ENCODE measurements at regions not wholly inside any gene's neighbourhood (a gene's known extent, or its start where the extent isn't known, plus 50 kb on each side); places are given as distances from the start of the nearest gene placed in this dataset.

DNA sequence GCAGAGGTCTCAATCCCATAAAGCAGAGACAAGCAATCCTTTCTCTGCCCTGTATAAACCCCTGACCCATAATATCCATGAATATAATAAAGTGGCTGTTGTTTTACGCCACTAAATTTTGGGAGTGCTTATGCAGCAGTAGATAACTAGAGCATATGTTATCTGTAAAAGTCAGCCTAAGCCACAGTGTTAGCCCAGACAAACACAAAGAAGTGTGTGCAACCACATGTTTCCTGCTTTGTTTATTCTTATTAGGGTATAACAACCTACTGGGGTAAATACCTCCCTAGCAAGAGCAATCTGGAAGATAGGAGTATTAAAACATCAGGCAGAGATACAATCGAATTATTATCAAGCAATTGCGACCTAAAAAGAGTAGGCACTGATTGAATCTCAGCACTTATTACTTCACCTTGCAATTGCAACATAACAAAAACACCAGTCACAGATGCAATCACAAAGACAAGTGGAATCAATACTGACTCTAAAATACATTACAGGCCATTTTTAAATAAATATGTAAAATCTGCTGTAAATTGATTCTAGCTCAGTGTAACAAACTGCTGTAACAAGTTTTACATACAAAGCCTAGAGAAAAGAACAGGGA is 94.6 kb upstream of the UBE2E2 start:
- ChIA-PET POLR2A (no interaction called here), CTCF (no interaction called here)
- TF ChIP-seq, protein P1, sequence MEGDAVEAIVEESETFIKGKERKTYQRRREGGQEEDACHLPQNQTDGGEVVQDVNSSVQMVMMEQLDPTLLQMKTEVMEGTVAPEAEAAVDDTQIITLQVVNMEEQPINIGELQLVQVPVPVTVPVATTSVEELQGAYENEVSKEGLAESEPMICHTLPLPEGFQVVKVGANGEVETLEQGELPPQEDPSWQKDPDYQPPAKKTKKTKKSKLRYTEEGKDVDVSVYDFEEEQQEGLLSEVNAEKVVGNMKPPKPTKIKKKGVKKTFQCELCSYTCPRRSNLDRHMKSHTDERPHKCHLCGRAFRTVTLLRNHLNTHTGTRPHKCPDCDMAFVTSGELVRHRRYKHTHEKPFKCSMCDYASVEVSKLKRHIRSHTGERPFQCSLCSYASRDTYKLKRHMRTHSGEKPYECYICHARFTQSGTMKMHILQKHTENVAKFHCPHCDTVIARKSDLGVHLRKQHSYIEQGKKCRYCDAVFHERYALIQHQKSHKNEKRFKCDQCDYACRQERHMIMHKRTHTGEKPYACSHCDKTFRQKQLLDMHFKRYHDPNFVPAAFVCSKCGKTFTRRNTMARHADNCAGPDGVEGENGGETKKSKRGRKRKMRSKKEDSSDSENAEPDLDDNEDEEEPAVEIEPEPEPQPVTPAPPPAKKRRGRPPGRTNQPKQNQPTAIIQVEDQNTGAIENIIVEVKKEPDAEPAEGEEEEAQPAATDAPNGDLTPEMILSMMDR (IDR thresholded peaks at IDR 0.05; ENCODE audit: insufficient read depth, low read depth, low read length) = no peak
- DNase-seq (ENCODE audit: low read depth) = no peak
- no peak overlapping the region for H3K4me3 ChIP-seq (ENCODE audit: low read depth, low read length)
- H3K27me3 ChIP-seq (ENCODE audit: control insufficient read depth, insufficient read depth, low read length) = peaks cover 1% of the 10 kb centered on the region; the same call in 1 of the 2 replicates
- H3K36me3 ChIP-seq (ENCODE audit: control insufficient read depth, insufficient read depth, low read length) = no peaks in the 10 kb centered on the region

DNA sequence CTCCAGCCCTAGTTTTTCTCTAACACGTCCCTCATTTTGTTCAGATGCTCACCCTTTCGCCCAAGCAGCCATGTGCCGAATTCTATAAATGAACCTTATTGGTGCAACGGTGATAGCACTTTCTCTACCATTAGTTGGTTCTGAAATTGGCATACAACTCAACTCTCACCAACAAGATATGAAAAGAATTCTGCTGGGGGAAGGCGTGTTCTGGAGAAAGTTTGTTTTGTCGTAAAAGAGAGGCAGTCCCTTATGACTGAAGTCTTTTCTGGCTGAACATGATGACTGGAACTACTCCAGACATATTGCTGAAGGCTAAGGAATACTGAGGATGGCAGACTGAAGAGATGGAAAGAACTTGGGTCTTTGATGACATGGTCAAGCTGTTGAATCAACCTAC is 91.8 kb upstream of the UBE2E2 start:
- no peak for DNase-seq (ENCODE audit: low read depth)
- no peak overlapping the region for H3K4me3 ChIP-seq (ENCODE audit: low read depth, low read length)
- ChIA-PET POLR2A (no interaction called here), CTCF (no interaction called here)
- no peaks in the 10 kb centered on the region for H3K36me3 ChIP-seq (ENCODE audit: control insufficient read depth, insufficient read depth, low read length)
- H3K27me3 ChIP-seq (ENCODE audit: control insufficient read depth, insufficient read depth, low read length) = peaks cover 1% of the 10 kb centered on the region; the same call in 1 of the 2 replicates
- TF ChIP-seq, protein P1 (IDR thresholded peaks at IDR 0.05; ENCODE audit: insufficient read depth, low read depth, low read length) = no peak

DNA sequence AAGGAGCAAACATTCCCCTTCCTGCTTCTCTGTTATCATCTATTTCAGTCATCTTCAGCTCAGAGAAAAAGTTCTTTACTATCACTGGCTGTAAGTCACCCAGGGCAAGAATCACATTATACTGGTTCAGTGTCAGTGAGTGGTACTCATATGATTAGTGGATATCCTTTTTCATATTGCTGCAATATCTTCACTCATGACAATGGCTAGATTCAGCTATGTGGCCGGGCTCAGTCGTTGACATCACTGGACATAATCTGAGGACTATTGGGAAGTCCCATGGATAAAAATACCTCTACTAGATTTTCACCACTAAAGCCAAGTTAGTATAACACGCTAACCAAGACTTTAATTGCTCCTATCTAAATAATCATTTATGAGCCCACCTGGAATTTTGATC is 91.3 kb upstream of the UBE2E2 start:
- TF ChIP-seq, protein P1 (IDR thresholded peaks at IDR 0.05; ENCODE audit: insufficient read depth, low read depth, low read length) = no peak
- Histone ChIP-seq H3K36me3 (ENCODE audit: control insufficient read depth, insufficient read depth, low read length) (no peaks in the 10 kb centered on the region), H3K27me3 (ENCODE audit: control insufficient read depth, insufficient read depth, low read length) (peaks cover 1% of the 10 kb centered on the region; the same call in 1 of the 2 replicates), H3K4me3 (ENCODE audit: low read depth, low read length) (no peak overlapping the region)
- CTCF ChIA-PET = no interaction called here
- no peak for DNase-seq (ENCODE audit: low read depth)
- POLR2A ChIA-PET = no interaction called here

DNA sequence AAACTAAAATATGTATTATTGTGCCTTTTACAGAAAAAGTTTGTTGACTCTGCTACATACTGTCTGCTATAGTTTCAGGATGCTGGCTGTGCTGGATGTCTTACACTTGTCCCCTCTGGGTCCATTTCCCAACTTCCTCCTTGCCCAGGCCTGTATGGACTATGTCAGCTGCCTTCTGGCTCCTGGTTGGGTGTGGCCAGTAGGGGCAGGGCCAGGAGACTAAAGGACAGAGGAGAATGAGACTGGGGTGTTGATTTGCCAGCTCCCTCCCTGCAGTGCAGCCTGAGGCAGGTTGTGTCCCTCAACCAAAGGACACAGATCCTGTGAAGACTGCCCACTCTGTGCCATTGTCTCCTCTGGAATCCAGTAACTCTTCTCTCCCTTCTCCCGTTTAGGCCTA is 90.6 kb upstream of the UBE2E2 start:
- DNase-seq (ENCODE audit: low read depth) = no peak
- no peak overlapping the region for H3K4me3 ChIP-seq (ENCODE audit: low read depth, low read length)
- POLR2A ChIA-PET = no interaction called here
- CTCF ChIA-PET = no interaction called here
- peaks cover 1% of the 10 kb centered on the region; the same call in 1 of the 2 replicates for H3K27me3 ChIP-seq (ENCODE audit: control insufficient read depth, insufficient read depth, low read length)
- TF ChIP-seq, protein P1 (IDR thresholded peaks at IDR 0.05; ENCODE audit: insufficient read depth, low read depth, low read length) = no peak
- H3K36me3 ChIP-seq (ENCODE audit: control insufficient read depth, insufficient read depth, low read length) = no peaks in the 10 kb centered on the region

DNA sequence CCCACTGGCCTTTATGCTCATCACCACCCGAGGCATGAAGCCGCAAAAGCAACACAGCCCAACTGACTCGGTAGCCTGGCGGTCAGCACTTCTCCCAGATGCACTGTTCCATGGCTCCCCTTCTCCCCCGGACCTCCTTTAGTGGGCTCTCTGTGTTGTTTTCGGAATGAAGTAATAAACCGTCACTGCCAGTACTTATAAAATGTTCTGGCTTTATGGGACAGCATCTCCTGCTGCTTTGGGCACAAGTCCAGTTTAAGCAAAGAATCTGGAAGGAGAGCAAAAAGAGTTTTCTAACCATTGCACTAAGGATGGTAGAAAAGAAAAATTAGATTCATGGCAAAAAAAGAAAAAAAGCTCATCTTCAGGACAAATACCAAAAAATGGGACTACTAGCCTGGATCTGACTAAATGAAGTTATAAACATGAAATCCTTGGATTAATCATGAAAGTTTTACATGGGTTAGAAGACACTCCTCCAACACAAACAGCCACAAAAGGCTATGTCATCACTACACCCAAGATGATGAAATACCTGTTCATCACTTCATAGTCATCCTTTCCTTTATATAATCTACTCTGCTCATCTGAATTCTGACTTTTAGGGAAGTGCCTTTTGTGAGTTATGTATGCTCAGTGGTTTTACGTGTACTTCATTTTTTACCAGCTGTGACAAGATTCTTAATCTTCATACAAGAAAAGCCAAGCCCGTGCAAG is 89.5 kb upstream of the UBE2E2 start:
- H3K27me3 ChIP-seq (ENCODE audit: control insufficient read depth, insufficient read depth, low read length) = peaks cover 1% of the 10 kb centered on the region; the same call in 1 of the 2 replicates
- H3K4me3 ChIP-seq (ENCODE audit: low read depth, low read length) = no peak overlapping the region
- peak; percentile 25 for DNase-seq (ENCODE audit: low read depth)
- H3K36me3 ChIP-seq (ENCODE audit: control insufficient read depth, insufficient read depth, low read length) = no peaks in the 10 kb centered on the region
- ChIA-PET POLR2A (no interaction called here), CTCF (no interaction called here)
- TF ChIP-seq, protein P1 (IDR thresholded peaks at IDR 0.05; ENCODE audit: insufficient read depth, low read depth, low read length) = no peak

Measured in BJ (cell line).